ENCODE measurements at regions not wholly inside any gene's neighbourhood (a gene's known extent, or its start where the extent isn't known, plus 50 kb on each side); places are given as distances from the start of the nearest gene placed in this dataset.
A peak's percentile ranks its signal among the peaks of the same experiment; 100 is the strongest.

DNA sequence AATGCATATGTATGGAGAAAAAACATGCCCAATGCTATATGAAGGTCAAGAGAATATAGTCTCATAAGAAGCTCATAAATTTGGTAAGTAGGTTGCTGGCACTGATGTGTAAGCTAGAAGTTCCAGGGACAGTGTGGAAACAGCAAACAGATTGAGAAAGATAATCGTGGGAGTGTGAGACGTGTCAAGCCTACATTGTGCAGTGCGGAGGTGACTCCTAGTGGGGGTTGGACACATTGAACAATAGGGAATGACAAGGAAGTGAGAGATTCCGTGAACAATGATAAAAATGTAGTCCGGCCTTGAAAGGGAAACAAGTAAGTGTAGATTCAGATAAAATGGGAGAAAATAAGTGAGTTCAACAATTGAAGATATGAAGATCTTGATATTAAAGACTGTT lies 788.4 kb upstream of the PRMT6 start:
- no peak for ATAC-seq
- H4K20me1 ChIP-seq (ENCODE audit: control insufficient read depth, insufficient read depth): no peaks in the 10 kb centered on the region
- no peak overlapping the region for H2AFZ ChIP-seq (ENCODE audit: control insufficient read depth, low read depth, low read length)
- H3K27me3 ChIP-seq (replicated peaks in 1 of 2; ENCODE audit: control insufficient read depth in 2 of 2, insufficient read depth in 2 of 2, low read length in 1 of 2): no peaks in the 10 kb centered on the region
- RAD21 ChIA-PET (ENCODE audit: unreplicated experiment): no interaction called here
- WGBS (ENCODE audit: insufficient coverage, insufficient replicate concordance, low lambda C conversion rate, missing lambda C conversion rate): 9% methylated on average over 5 of the region's 5 CpGs
- no peak overlapping the region for H3K4me3 ChIP-seq
- no TSS peak for BruUV-seq (replicated peaks)
- H3K36me3 ChIP-seq (ENCODE audit: control insufficient read depth in 2 of 2, insufficient read depth in 2 of 2, low read length in 1 of 2): no peaks in the 10 kb centered on the region
- H3K9ac ChIP-seq (ENCODE audit: control insufficient read depth, insufficient read depth, low read length): no peak overlapping the region
- no peak overlapping the region for H3K27ac ChIP-seq (ENCODE audit: control insufficient read depth, insufficient read depth)
- FAIRE-seq: no peak
- POLR2A ChIA-PET: no interaction called here
- no peak overlapping the region for H3K4me2 ChIP-seq (ENCODE audit: control insufficient read depth, insufficient read depth)
- SMC1A ChIA-PET (ENCODE audit: uncharacterized antibody, unreplicated experiment): no interaction called here
- H3K79me2 ChIP-seq (ENCODE audit: control insufficient read depth, insufficient read depth, low read length): no peaks in the 10 kb centered on the region
- peak; percentile 41; the same call in 1 of the 2 replicates for TF ChIP-seq RAD21 (IDR thresholded peaks at IDR 0.05; ENCODE audit: insufficient read depth, low read depth, low read length)
- no peak for TF ChIP-seq WRNIP1 (IDR thresholded peaks at IDR 0.05; ENCODE audit: borderline replicate concordance, low read depth, low read length)
- TF ChIP-seq TAF1 (IDR thresholded peaks at IDR 0.05; ENCODE audit: borderline replicate concordance, low read depth, low read length): no peak
- TF ChIP-seq ZNF384 (IDR thresholded peaks at IDR 0.05; ENCODE audit: borderline replicate concordance, low read depth, low read length): no peak
- TF ChIP-seq, protein P1, sequence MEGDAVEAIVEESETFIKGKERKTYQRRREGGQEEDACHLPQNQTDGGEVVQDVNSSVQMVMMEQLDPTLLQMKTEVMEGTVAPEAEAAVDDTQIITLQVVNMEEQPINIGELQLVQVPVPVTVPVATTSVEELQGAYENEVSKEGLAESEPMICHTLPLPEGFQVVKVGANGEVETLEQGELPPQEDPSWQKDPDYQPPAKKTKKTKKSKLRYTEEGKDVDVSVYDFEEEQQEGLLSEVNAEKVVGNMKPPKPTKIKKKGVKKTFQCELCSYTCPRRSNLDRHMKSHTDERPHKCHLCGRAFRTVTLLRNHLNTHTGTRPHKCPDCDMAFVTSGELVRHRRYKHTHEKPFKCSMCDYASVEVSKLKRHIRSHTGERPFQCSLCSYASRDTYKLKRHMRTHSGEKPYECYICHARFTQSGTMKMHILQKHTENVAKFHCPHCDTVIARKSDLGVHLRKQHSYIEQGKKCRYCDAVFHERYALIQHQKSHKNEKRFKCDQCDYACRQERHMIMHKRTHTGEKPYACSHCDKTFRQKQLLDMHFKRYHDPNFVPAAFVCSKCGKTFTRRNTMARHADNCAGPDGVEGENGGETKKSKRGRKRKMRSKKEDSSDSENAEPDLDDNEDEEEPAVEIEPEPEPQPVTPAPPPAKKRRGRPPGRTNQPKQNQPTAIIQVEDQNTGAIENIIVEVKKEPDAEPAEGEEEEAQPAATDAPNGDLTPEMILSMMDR (IDR thresholded peaks at IDR 0.05 in 2 of 3, conservative IDR thresholded peaks at IDR 0.05 in 1 of 3; ENCODE audit: control insufficient read depth in 2 of 3, extremely low read depth in 1 of 3, insufficient read depth in 1 of 3, low read depth in 3 of 3, low read length in 3 of 3): peak in 2 of 3 experiments; percentile 5 to 27; a peak in 1 of 6 replicates
- TF ChIP-seq NFIC (IDR thresholded peaks at IDR 0.05; ENCODE audit: low read depth, low read length): no peak
- TF ChIP-seq CREB1 (IDR thresholded peaks at IDR 0.05; ENCODE audit: low read depth): no peak
- TF ChIP-seq ZZZ3 (IDR thresholded peaks at IDR 0.05; ENCODE audit: control insufficient read depth, insufficient read length, low read depth): no peak
- TF ChIP-seq NFYA (IDR thresholded peaks at IDR 0.05; ENCODE audit: borderline replicate concordance, low read depth, low read length): no peak
- no peak for TF ChIP-seq CHD2 (IDR thresholded peaks at IDR 0.05; ENCODE audit: borderline replicate concordance, low read depth, low read length)
- TF ChIP-seq ZNF274 (IDR thresholded peaks at IDR 0.05; ENCODE audit: insufficient read depth, insufficient read length): no peak
- H3K4me1 ChIP-seq (ENCODE audit: control insufficient read depth, insufficient read depth, low read length): no peaks in the 10 kb centered on the region
- in situ Hi-C loops (cut with MboI) (no loop called here), intact Hi-C loops (cut with micrococcal nuclease; ENCODE audit: unreplicated experiment) (no loop called here)
- no peak for DNase-seq (ENCODE audit: low read depth, low spot score)
- no peaks in the 10 kb centered on the region for H3K9me3 ChIP-seq (replicated peaks; ENCODE audit: control insufficient read depth, insufficient read depth, low read length)
- CTCF ChIA-PET: no interaction called here

Data from GM12878 (cell line).